ENCODE measurements at regions not wholly inside any gene's neighbourhood (a gene's known extent, or its start where the extent isn't known, plus 50 kb on each side); places are given as distances from the start of the nearest gene placed in this dataset.

DNA sequence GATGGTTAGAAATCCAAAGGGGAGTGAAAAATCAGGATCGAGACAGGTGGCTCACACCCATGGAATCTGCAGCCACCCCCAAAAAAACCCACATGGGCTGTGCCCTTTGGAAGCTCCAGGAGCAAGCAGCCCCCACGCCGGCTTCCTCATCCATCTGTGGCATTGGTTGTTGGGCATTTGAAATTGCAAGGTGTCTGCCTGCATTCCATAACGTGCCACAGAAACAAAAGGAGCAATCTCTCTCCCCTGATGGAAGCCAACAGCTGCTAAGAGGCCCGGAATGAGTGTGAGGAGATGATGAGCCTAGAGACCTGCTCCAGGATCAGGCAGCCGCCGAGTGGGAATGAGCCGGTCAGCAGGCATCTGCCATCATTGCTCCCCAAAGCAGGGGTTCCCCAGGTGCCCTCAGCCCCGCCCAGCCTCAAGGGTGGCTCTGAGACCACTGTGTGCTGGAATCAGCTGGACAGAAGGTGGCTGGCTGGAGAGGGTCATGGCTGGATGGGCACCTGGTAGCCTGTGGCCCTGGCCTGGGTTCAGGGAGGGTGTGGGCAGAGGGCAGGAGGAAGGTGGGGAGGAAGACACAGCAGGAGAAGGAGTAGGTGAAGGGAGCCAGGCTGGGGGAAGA is 113.2 kb downstream of the CRLF2 start:
- peaks cover 6% of the 10 kb centered on the region; the same call in 1 of the 2 replicates for H3K4me1 ChIP-seq (ENCODE audit: control insufficient read depth, low read length)
- H3K9me3 ChIP-seq (ENCODE audit: control insufficient read depth, insufficient read depth, low read length): no peaks in the 10 kb centered on the region
- H3K4me3 ChIP-seq (ENCODE audit: low read length): no peak overlapping the region
- H3K79me2 ChIP-seq (ENCODE audit: control insufficient read depth, low read length): no peaks in the 10 kb centered on the region
- H3K4me2 ChIP-seq (ENCODE audit: low read length): no peak overlapping the region
- no peaks in the 10 kb centered on the region for H3K36me3 ChIP-seq (ENCODE audit: control insufficient read depth, low read length)
- H3F3A ChIP-seq (ENCODE audit: control insufficient read depth, insufficient read depth): no peaks in the 10 kb centered on the region
- H3K9me2 ChIP-seq (replicated peaks; ENCODE audit: control insufficient read depth, low read length): no peaks in the 10 kb centered on the region
- peaks cover 14% of the 10 kb centered on the region for H3K27me3 ChIP-seq (ENCODE audit: control insufficient read depth, low read length)
- TF ChIP-seq EZH2phosphoT487 (IDR thresholded peaks at IDR 0.05; ENCODE audit: borderline replicate concordance, low read length): no peak
- TF ChIP-seq, protein P1, sequence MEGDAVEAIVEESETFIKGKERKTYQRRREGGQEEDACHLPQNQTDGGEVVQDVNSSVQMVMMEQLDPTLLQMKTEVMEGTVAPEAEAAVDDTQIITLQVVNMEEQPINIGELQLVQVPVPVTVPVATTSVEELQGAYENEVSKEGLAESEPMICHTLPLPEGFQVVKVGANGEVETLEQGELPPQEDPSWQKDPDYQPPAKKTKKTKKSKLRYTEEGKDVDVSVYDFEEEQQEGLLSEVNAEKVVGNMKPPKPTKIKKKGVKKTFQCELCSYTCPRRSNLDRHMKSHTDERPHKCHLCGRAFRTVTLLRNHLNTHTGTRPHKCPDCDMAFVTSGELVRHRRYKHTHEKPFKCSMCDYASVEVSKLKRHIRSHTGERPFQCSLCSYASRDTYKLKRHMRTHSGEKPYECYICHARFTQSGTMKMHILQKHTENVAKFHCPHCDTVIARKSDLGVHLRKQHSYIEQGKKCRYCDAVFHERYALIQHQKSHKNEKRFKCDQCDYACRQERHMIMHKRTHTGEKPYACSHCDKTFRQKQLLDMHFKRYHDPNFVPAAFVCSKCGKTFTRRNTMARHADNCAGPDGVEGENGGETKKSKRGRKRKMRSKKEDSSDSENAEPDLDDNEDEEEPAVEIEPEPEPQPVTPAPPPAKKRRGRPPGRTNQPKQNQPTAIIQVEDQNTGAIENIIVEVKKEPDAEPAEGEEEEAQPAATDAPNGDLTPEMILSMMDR (IDR thresholded peaks at IDR 0.05; ENCODE audit: low read depth, low read length, poor library complexity, severe bottlenecking): no peak
- no peak overlapping the region for H3K27ac ChIP-seq (ENCODE audit: low read depth, low read length)
- H4K20me1 ChIP-seq (ENCODE audit: control insufficient read depth, insufficient read depth, low read depth, low read length): no peaks in the 10 kb centered on the region

DNA sequence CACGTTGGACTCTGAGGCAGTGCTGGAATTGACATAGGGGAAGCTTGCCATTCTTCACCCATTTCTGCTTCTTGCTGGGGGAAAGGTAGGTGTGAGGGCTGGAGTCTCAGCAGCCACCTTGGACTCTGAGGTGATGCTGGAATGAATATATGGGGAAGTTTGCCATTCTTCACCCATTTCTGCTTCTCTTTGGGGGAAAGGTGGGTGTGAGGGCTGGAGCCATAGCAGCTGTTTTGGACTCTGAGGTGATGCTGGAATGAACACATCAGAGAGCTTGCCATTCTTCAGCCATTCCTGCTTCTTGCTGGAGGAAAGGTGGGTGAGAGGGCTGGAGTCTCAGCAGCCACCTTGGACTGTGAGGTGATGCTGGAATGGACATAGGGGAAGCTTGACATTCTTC is 115.1 kb downstream of the CRLF2 start:
- Histone ChIP-seq H3F3A (ENCODE audit: control insufficient read depth, insufficient read depth) (no peaks in the 10 kb centered on the region), H3K79me2 (ENCODE audit: control insufficient read depth, low read length) (no peaks in the 10 kb centered on the region), H3K36me3 (ENCODE audit: control insufficient read depth, low read length) (no peaks in the 10 kb centered on the region), H3K27ac (ENCODE audit: low read depth, low read length) (no peak overlapping the region), H3K9me3 (ENCODE audit: control insufficient read depth, insufficient read depth, low read length) (no peaks in the 10 kb centered on the region), H3K27me3 (ENCODE audit: control insufficient read depth, low read length) (peaks cover 14% of the 10 kb centered on the region), H3K9me2 (replicated peaks; ENCODE audit: control insufficient read depth, low read length) (no peaks in the 10 kb centered on the region), H4K20me1 (ENCODE audit: control insufficient read depth, insufficient read depth, low read depth, low read length) (no peaks in the 10 kb centered on the region), H3K4me1 (ENCODE audit: control insufficient read depth, low read length) (no peaks in the 10 kb centered on the region), H3K4me3 (ENCODE audit: low read length) (no peak overlapping the region), H3K4me2 (ENCODE audit: low read length) (no peak overlapping the region)
- TF ChIP-seq, protein P1 (IDR thresholded peaks at IDR 0.05; ENCODE audit: low read depth, low read length, poor library complexity, severe bottlenecking): no peak
- TF ChIP-seq EZH2phosphoT487 (IDR thresholded peaks at IDR 0.05; ENCODE audit: borderline replicate concordance, low read length): no peak

DNA sequence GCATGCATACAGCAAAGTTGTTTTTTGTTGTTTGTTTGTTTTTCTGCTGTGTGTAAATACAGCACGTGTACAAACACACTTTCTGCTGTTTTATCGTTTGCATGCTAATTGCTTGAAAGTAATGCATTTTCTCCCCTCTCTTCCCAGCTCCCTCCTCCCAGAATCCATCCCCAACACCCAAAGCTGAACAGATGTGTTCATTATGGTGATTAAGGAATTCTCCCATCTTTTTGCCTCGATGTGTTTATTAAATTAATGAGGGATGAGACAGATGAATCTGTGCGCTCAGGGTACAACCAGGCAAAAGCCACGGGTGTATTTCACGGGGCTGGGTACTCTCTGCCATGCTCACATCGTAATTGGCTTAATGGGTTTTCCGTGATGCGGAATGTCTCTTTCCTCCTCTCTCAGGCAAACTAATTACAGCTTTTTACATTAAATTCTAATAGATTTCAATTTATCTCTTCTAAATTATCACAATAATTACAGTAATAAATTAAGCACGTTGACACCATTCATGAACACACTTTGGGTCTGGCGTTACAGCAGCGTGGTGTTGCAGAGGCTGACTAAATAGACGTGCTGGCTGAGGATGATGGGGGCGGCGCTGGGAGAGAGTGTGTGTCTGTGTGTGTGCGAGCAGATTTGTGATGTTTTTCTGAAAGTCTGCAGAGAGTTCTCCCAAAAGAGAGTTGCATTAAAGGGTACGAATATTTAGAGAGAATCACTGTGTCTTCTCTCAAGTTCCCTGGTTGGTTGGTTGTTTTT is 117.7 kb downstream of the CRLF2 start:
- Histone ChIP-seq H3K79me2 (ENCODE audit: control insufficient read depth, low read length) (no peaks in the 10 kb centered on the region), H3F3A (ENCODE audit: control insufficient read depth, insufficient read depth) (no peaks in the 10 kb centered on the region), H3K27ac (ENCODE audit: low read depth, low read length) (no peak overlapping the region), H3K4me3 (ENCODE audit: low read length) (no peak overlapping the region), H3K4me1 (ENCODE audit: control insufficient read depth, low read length) (no peaks in the 10 kb centered on the region), H3K27me3 (ENCODE audit: control insufficient read depth, low read length) (peaks cover 7% of the 10 kb centered on the region), H4K20me1 (ENCODE audit: control insufficient read depth, insufficient read depth, low read depth, low read length) (no peaks in the 10 kb centered on the region), H3K36me3 (ENCODE audit: control insufficient read depth, low read length) (no peaks in the 10 kb centered on the region), H3K9me2 (replicated peaks; ENCODE audit: control insufficient read depth, low read length) (no peaks in the 10 kb centered on the region), H3K9me3 (ENCODE audit: control insufficient read depth, insufficient read depth, low read length) (no peaks in the 10 kb centered on the region), H3K4me2 (ENCODE audit: low read length) (no peak overlapping the region)
- TF ChIP-seq EZH2phosphoT487 (IDR thresholded peaks at IDR 0.05; ENCODE audit: borderline replicate concordance, low read length): no peak
- TF ChIP-seq, protein P1 (IDR thresholded peaks at IDR 0.05; ENCODE audit: low read depth, low read length, poor library complexity, severe bottlenecking): no peak

Measured in DOHH2 (cell line).